ENCODE measurements at regions not wholly inside any gene's neighbourhood (a gene's known extent, or its start where the extent isn't known, plus 50 kb on each side); places are given as distances from the start of the nearest gene placed in this dataset.

DNA sequence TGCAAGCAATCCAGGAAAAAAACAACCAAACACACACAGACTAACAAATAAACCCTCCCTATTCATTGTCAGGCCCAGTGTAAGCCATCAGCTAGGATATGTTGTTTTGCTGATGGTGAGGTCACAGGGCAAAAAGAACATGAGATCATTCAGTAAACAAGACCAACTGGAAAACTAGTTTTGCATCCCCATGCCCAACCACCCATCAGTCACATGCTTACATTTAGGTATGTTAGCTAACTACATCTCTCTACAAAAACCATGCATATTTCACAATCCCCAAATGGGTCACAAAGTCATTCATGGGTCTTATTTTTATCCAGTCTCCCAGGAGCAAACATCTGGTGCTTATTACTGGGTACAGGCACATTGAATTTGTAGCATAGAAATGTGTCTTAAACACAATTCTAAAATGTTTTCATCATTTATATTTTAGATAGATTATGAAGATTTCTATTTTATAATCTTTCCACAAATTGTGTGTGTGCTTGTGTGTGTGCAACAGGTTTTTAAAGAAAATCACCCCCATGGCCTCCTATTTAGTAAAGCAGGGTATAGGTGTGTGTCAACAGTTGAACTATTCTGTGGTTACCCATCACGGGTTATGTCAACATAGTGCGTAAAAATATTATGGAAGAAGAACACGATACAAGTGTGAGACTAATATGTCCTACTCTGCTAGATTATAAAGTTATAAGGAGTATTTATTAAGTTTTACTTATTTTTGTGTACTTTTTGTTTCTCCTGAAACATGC is 103.8 kb upstream of the AKR1E2 start:
- DNase-seq = peak; percentile 31

DNA sequence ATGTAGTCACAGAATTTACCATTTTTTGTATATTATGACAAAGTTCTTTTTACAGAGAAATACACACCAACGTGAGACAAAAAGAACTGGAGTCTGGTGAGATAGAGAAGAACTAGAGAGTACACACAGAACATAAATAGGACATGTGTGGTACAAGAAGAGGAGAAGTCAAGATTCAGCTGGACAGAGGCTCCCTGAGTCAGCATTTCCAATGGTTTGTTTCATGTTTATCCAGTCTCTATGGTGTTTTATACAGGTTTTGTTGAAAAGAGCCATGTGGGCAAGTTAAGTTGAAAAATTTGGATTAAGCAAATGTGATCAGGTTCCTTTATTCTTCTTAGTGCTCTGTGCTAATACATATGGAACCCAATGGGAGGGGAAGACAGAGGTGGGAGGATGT is 105.5 kb upstream of the AKR1E2 start:
- no peaks in the 10 kb centered on the region; the same call in 1 of the 2 replicates for H3K9me3 Mint-ChIP-seq
- no peaks in the 10 kb centered on the region for H3K27me3 Mint-ChIP-seq (ENCODE audit: insufficient read depth)
- TF ChIP-seq, protein P1, sequence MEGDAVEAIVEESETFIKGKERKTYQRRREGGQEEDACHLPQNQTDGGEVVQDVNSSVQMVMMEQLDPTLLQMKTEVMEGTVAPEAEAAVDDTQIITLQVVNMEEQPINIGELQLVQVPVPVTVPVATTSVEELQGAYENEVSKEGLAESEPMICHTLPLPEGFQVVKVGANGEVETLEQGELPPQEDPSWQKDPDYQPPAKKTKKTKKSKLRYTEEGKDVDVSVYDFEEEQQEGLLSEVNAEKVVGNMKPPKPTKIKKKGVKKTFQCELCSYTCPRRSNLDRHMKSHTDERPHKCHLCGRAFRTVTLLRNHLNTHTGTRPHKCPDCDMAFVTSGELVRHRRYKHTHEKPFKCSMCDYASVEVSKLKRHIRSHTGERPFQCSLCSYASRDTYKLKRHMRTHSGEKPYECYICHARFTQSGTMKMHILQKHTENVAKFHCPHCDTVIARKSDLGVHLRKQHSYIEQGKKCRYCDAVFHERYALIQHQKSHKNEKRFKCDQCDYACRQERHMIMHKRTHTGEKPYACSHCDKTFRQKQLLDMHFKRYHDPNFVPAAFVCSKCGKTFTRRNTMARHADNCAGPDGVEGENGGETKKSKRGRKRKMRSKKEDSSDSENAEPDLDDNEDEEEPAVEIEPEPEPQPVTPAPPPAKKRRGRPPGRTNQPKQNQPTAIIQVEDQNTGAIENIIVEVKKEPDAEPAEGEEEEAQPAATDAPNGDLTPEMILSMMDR (IDR thresholded peaks at IDR 0.05) = no peak

More for the DNA sequence above, 103.8 kb upstream of the AKR1E2 start:
- no peak overlapping the region for H3K27ac Mint-ChIP-seq
- H3K9me3 Mint-ChIP-seq = no peaks in the 10 kb centered on the region; the same call in 1 of the 2 replicates
- TF ChIP-seq, protein P1 (IDR thresholded peaks at IDR 0.05) = no peak
- no peak overlapping the region for H3K4me3 Mint-ChIP-seq
- H3K27me3 Mint-ChIP-seq (ENCODE audit: insufficient read depth) = no peaks in the 10 kb centered on the region
- H3K36me3 Mint-ChIP-seq (ENCODE audit: low read depth) = peaks cover 14% of the 10 kb centered on the region; the same call in 1 of the 2 replicates
- H3K4me1 Mint-ChIP-seq (ENCODE audit: low read depth) = peaks cover 63% of the 10 kb centered on the region

DNA sequence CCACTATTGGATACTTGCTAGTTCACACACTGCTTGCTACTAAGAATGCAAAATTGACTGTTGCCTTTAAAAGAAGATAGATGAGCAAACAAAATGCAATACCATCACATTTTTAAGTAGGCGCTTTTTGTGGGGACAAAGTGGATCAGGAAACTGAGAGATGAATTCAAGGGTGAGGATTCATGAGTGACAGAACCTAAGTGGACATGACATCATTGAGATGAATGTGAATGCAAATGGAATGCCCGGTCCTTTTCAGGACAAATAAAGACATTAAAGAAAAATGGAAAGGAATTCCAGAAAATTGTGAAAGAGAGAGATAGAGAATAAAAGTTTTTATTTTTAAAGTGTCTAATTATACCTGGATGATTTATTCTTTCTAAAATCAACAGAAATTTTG is 106.3 kb upstream of the AKR1E2 start:
- TF ChIP-seq, protein P1 (IDR thresholded peaks at IDR 0.05) = no peak
- H3K36me3 Mint-ChIP-seq (ENCODE audit: low read depth) = peaks cover 14% of the 10 kb centered on the region; the same call in 1 of the 2 replicates
- no peak for DNase-seq
- no peaks in the 10 kb centered on the region for H3K27me3 Mint-ChIP-seq (ENCODE audit: insufficient read depth)
- H3K4me1 Mint-ChIP-seq (ENCODE audit: low read depth) = peaks cover 45% of the 10 kb centered on the region
- no peak overlapping the region for H3K27ac Mint-ChIP-seq
- no peaks in the 10 kb centered on the region; the same call in 1 of the 2 replicates for H3K9me3 Mint-ChIP-seq
- H3K4me3 Mint-ChIP-seq = no peak overlapping the region

More for the DNA sequence above, 105.5 kb upstream of the AKR1E2 start:
- no peak for DNase-seq
- H3K4me1 Mint-ChIP-seq (ENCODE audit: low read depth) = peaks cover 53% of the 10 kb centered on the region
- no peak overlapping the region for H3K4me3 Mint-ChIP-seq
- H3K36me3 Mint-ChIP-seq (ENCODE audit: low read depth) = peaks cover 14% of the 10 kb centered on the region; the same call in 1 of the 2 replicates
- peak overlapping the region; percentile 63 for H3K27ac Mint-ChIP-seq

DNA sequence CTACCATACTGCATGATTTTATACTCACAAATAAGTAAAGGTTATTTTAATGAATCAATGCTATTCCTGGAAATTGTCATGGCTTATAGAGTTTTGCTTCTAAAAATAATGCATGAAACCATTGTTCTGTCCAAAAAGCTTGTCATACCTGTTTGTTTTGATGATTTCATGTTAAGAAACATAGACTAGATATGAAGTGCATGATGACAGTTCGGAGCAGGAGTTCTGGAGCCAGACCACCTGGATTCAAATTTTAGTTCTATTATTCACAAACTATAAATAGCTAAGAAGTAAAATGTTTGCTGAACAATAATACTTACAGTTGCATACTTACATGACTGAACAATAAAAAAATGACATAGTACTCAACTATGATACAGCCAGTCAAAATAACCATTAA is 107.0 kb upstream of the AKR1E2 start:
- H3K4me1 Mint-ChIP-seq (ENCODE audit: low read depth) = peaks cover 45% of the 10 kb centered on the region
- DNase-seq = no peak

DNA sequence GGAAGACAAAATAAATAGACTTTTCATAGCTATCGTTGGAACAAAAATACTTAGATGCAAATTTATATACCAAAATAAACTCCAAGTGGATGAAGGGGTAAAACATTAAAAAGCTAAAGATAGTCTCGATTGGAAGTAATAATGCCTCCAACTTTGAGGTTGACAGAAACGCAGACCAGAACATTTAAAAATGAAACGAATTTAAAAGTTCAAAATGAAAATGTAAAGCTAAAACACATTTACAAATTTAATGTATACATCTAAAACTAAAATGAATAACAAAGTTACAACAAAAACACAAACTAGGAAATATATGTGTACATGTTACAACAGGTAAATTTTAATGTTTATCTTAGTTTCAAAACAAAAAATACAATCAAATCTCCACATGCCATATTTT is 107.5 kb upstream of the AKR1E2 start:
- TF ChIP-seq, protein P1 (IDR thresholded peaks at IDR 0.05) = no peak
- Mint-ChIP-seq H3K9me3 (no peaks in the 10 kb centered on the region; the same call in 1 of the 2 replicates), H3K27ac (no peak overlapping the region), H3K4me3 (no peak overlapping the region), H3K4me1 (ENCODE audit: low read depth) (peaks cover 41% of the 10 kb centered on the region), H3K27me3 (ENCODE audit: insufficient read depth) (no peaks in the 10 kb centered on the region), H3K36me3 (ENCODE audit: low read depth) (peaks cover 14% of the 10 kb centered on the region; the same call in 1 of the 2 replicates)
- no peak for DNase-seq

More for the DNA sequence above, 107.0 kb upstream of the AKR1E2 start:
- H3K4me3 Mint-ChIP-seq = no peak overlapping the region
- H3K9me3 Mint-ChIP-seq = no peaks in the 10 kb centered on the region; the same call in 1 of the 2 replicates
- H3K27me3 Mint-ChIP-seq (ENCODE audit: insufficient read depth) = no peaks in the 10 kb centered on the region
- H3K36me3 Mint-ChIP-seq (ENCODE audit: low read depth) = peaks cover 14% of the 10 kb centered on the region; the same call in 1 of the 2 replicates
- TF ChIP-seq, protein P1 (IDR thresholded peaks at IDR 0.05) = no peak
- H3K27ac Mint-ChIP-seq = no peak overlapping the region

Data from HFFc6 (cell line).